SK-MEL-5 (cell line): ENCODE measurements at regions not wholly inside any gene's neighbourhood (a gene's known extent, or its start where the extent isn't known, plus 50 kb on each side); places are given as distances from the start of the nearest gene placed in this dataset.
A peak's percentile ranks its signal among the peaks of the same experiment; 100 is the strongest.

Source experiments
- DNase-seq: peaks from one replicate; pipeline ENCODE4 v3.0.0-alpha.2; 2016; ENCODE audit warnings: low read depth, low spot score
- in situ Hi-C: cut with HindIII; loops from 2 replicates; pipeline ENCODE4 v1.10.0; 2016; ENCODE audit warnings: low sequenced_read_pairs, high pct_unique_total_duplicates, low pct_unique_long_range_greater_than_20kb

GRCh38 chr16:74111456-74111982, 185.1 kb upstream of the PSMD7 start:
- in situ Hi-C loops: no loop called here
- no peak for DNase-seq

GRCh38 chr16:74107795-74108610, 188.6 kb upstream of the PSMD7 start:
- in situ Hi-C loops: no loop called here
- peak; percentile 69 for DNase-seq

GRCh38 chr16:74104022-74104421, 192.6 kb upstream of the PSMD7 start:
- in situ Hi-C loops: no loop called here
- no peak for DNase-seq

GRCh38 chr16:74101379-74102137, 195.1 kb upstream of the PSMD7 start:
- no peak for DNase-seq
- in situ Hi-C loops: no loop called here

GRCh38 chr16:74100395-74101326, 196.0 kb upstream of the PSMD7 start:
- in situ Hi-C loops: no loop called here
- DNase-seq: no peak

- no peak for DNase-seq
- in situ Hi-C loops: no loop called here
These were observed 197.1 kb upstream of the PSMD7 start for GRCh38 chr16:74099530-74099929.

- DNase-seq: no peak
- in situ Hi-C loops: no loop called here
These were observed 201.7 kb upstream of the PSMD7 start for GRCh38 chr16:74094962-74095361.

GRCh38 chr16:74094514-74094913, 202.1 kb upstream of the PSMD7 start:
- in situ Hi-C loops: no loop called here
- DNase-seq: no peak

GRCh38 chr16:74092336-74092735, 204.3 kb upstream of the PSMD7 start:
- in situ Hi-C loops: no loop called here

GRCh38 chr16:74090871-74091270, 205.7 kb upstream of the PSMD7 start:
- DNase-seq: no peak
- in situ Hi-C loops: no loop called here

More at GRCh38 chr16:74092336-74092735, 204.3 kb upstream of the PSMD7 start:
- no peak for DNase-seq

GRCh38 chr16:74083541-74083940, 213.1 kb upstream of the PSMD7 start:
- no peak for DNase-seq
- in situ Hi-C loops: no loop called here

GRCh38 chr16:74080311-74080710, 216.3 kb upstream of the PSMD7 start:
- DNase-seq: no peak
- in situ Hi-C loops: no loop called here

- in situ Hi-C loops: no loop called here
- no peak for DNase-seq
These were observed 217.4 kb upstream of the PSMD7 start for GRCh38 chr16:74079232-74079586.

- no peak for DNase-seq
- in situ Hi-C loops: no loop called here
These were observed 217.9 kb upstream of the PSMD7 start for GRCh38 chr16:74078511-74079231.

GRCh38 chr16:74076568-74076967, 220.0 kb upstream of the PSMD7 start:
- DNase-seq: no peak
- in situ Hi-C loops: no loop called here

GRCh38 chr16:74075393-74075792, 221.2 kb upstream of the PSMD7 start:
- no peak for DNase-seq
- in situ Hi-C loops: no loop called here

- in situ Hi-C loops: no loop called here
- no peak for DNase-seq
These were observed 223.2 kb upstream of the PSMD7 start for GRCh38 chr16:74073456-74073855.
